ENCODE measurements at regions not wholly inside any gene's neighbourhood (a gene's known extent, or its start where the extent isn't known, plus 50 kb on each side); places are given as distances from the start of the nearest gene placed in this dataset.

- TF ChIP-seq POLR2A (IDR thresholded peaks at IDR 0.05), result no peak
- TF ChIP-seq CTCF (IDR thresholded peaks at IDR 0.05), result no peak
Measured at GRCh38 chr5:51271261-51271660, 112.0 kb upstream of the ISL1 start.
